ENCODE measurements at regions not wholly inside any gene's neighbourhood (a gene's known extent, or its start where the extent isn't known, plus 50 kb on each side); places are given as distances from the start of the nearest gene placed in this dataset.

DNA sequence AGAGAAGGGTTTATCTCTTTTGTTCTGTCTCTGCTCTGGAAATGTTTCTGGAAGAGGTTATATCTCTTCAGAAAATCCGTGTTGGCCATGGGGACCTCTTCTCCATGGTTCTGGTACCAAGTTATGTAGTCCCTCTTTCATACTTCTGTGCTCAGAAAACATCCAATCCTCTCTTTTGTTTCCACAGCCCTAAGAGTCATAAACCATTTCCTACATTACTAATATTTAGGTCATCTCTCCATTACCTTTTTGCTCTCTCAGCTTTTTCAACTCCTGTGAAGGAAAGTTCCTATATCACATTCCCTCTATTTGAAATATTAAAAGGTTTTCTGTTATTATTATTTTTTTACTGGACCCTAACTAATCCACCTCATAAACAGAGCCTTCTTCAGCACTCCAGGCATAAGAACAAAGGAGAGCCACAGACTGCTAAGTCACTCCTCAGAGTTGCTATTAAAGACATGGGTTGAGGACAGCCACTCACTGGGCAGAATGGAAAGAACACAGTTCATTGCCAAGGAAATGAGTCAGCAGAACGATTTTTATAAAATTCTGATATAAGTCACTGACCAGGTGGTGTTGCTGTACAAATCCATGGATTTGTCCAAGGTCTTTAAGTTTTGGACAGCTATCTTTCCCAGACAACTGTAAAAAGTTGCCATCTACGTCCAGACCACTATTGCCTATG is 122.4 kb upstream of the NPY2R start:
- TF ChIP-seq, protein P1, sequence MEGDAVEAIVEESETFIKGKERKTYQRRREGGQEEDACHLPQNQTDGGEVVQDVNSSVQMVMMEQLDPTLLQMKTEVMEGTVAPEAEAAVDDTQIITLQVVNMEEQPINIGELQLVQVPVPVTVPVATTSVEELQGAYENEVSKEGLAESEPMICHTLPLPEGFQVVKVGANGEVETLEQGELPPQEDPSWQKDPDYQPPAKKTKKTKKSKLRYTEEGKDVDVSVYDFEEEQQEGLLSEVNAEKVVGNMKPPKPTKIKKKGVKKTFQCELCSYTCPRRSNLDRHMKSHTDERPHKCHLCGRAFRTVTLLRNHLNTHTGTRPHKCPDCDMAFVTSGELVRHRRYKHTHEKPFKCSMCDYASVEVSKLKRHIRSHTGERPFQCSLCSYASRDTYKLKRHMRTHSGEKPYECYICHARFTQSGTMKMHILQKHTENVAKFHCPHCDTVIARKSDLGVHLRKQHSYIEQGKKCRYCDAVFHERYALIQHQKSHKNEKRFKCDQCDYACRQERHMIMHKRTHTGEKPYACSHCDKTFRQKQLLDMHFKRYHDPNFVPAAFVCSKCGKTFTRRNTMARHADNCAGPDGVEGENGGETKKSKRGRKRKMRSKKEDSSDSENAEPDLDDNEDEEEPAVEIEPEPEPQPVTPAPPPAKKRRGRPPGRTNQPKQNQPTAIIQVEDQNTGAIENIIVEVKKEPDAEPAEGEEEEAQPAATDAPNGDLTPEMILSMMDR (IDR thresholded peaks at IDR 0.05), result no peak
- TF ChIP-seq POLR2A (IDR thresholded peaks at IDR 0.05), result no peak
